Gastrocnemius medialis (tissue), 4 donors: ENCODE measurements at regions not wholly inside any gene's neighbourhood (a gene's known extent, or its start where the extent isn't known, plus 50 kb on each side); places are given as distances from the start of the nearest gene placed in this dataset.
"Not testable (repeated sequence)": the region's sequence is repeated elsewhere in the genome, so short reads cannot be mapped to it uniquely, and the experiment has no call there.

Source experiments
- ATAC-seq, 2 donors: fragments of 150-250 bp; one replicate each; pipeline ENCODE4 v1.9.1; 2016
- DNase-seq, 2 donors: peaks; one replicate each; pipeline ENCODE4 v3.0.0-alpha.2; 2019
- H3K27ac ChIP-seq, 4 donors: fragments of 200-600 bp; sonication (generic); 1 replicate in 1 of 4; 2 replicates in 3 of 4; pipeline ENCODE4 v1.5.1; 2016 to 2018; ENCODE audit warnings: mild to moderate bottlenecking in 2 of 4, moderate library complexity in 1 of 4
- H3K27me3 ChIP-seq, 3 donors: fragments of 200-600 bp; sonication (generic) in 2 of 3; 1 replicate in 1 of 3; 2 replicates in 2 of 3; pipeline versions ENCODE4 v1.5.1 to v1.6.0; 2016 to 2019; ENCODE audit warnings: mild to moderate bottlenecking in 1 of 3, moderate library complexity in 1 of 3
- H3K36me3 ChIP-seq, 2 donors: fragments of 200-600 bp; sonication (generic) in 1 of 2; one replicate each; pipeline ENCODE4 v1.5.1; 2017 to 2018
- H3K4me1 ChIP-seq, 2 donors: fragments of 200-600 bp; sonication (generic) in 1 of 2; one replicate each; pipeline ENCODE4 v1.5.1; 2016 to 2017; ENCODE audit warnings: mild to moderate bottlenecking in 2 of 2
- H3K4me3 ChIP-seq, 4 donors: fragments of 200-600 bp; sonication (generic) in 3 of 4; 1 replicate in 1 of 4; 2 replicates in 3 of 4; pipeline ENCODE4 v1.5.1; 2016 to 2019; ENCODE audit warnings: mild to moderate bottlenecking in 2 of 4
- H3K9me3 ChIP-seq, 3 donors: fragments of 200-600 bp; sonication (generic) in 2 of 3; 1 replicate in 1 of 3; 2 replicates in 2 of 3; pipeline ENCODE4 v1.5.1; 2016 to 2019
- POLR2A ChIP-seq, 2 donors: fragments of 450-650 bp; IDR thresholded peaks; one replicate each; pipeline ENCODE4 v1.6.1; 2017; ENCODE audit warnings: antibody characterized with exemption in 2 of 2, mild to moderate bottlenecking in 2 of 2, moderate library complexity in 2 of 2
- in situ Hi-C, 4 donors: fragments of 200-750 bp; cut with MboI; loops; one replicate each; pipeline versions ENCODE4 v1.15.0 to v1.8.0; 2017; ENCODE audit warnings: low sequenced_read_pairs in 4 of 4
- intact Hi-C: fragments of 100-400 bp; cut with DNase I; formaldehyde crosslinking; loops from one replicate; pipeline ENCODE4 v1.15.1; 2023; ENCODE audit warnings: low total_unique reads
- TF ChIP-seq, protein P1 (sequence below), 5 experiments: fragments of 450-650 bp in 3 of 5; fragments of 200-600 bp in 2 of 5; sonication (generic) in 2 of 5; IDR thresholded peaks in 4 of 5; conservative IDR thresholded peaks in 1 of 5; 1 replicate in 4 of 5; 2 replicates in 1 of 5; pipeline ENCODE4 v1.5.1; 2016 to 2019; ENCODE audit warnings: antibody characterized with exemption in 5 of 5, mild to moderate bottlenecking in 3 of 5, moderate library complexity in 3 of 5

DNA sequence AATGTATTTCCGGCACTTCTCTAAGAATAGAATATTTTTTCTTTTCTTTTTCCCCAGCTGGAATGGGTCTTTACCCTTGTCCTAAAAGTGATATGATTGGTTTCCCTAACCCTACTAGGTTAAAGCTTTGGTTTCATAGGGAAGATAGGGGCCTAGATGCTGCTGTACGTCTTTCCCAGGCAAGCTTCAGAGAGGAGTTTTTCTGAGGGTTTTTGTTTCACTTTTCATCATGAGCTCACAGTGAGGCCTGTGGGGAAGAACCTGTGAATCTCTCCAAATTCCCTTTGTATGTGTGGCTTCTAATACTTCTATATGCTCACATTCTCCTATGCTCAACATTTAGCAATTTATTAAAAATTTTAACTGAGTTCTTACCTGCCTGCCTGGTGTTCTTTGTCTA is 320.0 kb upstream of the PCDH18 start:
- TF ChIP-seq, protein P1, sequence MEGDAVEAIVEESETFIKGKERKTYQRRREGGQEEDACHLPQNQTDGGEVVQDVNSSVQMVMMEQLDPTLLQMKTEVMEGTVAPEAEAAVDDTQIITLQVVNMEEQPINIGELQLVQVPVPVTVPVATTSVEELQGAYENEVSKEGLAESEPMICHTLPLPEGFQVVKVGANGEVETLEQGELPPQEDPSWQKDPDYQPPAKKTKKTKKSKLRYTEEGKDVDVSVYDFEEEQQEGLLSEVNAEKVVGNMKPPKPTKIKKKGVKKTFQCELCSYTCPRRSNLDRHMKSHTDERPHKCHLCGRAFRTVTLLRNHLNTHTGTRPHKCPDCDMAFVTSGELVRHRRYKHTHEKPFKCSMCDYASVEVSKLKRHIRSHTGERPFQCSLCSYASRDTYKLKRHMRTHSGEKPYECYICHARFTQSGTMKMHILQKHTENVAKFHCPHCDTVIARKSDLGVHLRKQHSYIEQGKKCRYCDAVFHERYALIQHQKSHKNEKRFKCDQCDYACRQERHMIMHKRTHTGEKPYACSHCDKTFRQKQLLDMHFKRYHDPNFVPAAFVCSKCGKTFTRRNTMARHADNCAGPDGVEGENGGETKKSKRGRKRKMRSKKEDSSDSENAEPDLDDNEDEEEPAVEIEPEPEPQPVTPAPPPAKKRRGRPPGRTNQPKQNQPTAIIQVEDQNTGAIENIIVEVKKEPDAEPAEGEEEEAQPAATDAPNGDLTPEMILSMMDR (IDR thresholded peaks at IDR 0.05 in 4 of 5, conservative IDR thresholded peaks at IDR 0.05 in 1 of 5): no peak
- no peak for TF ChIP-seq POLR2A (IDR thresholded peaks at IDR 0.05)
- Histone ChIP-seq H3K36me3 (no peaks in the 10 kb centered on the region), H3K4me3 (no peak overlapping the region), H3K4me1 (no peaks in the 10 kb centered on the region), H3K27ac (no peak overlapping the region), H3K27me3 (no peaks in the 10 kb centered on the region), H3K9me3 (peaks cover 0 to 8% (median 0%) of the 10 kb centered on the region in 3 donors)
- DNase-seq (no peak), ATAC-seq (no peak)
- intact Hi-C loops (no loop called here), in situ Hi-C loops (loop anchor here in 3 of 4 donors (25.0 kb wide), 2 partner anchors 715 to 740 kb away; no protein-coding TSS in a partner anchor)

DNA sequence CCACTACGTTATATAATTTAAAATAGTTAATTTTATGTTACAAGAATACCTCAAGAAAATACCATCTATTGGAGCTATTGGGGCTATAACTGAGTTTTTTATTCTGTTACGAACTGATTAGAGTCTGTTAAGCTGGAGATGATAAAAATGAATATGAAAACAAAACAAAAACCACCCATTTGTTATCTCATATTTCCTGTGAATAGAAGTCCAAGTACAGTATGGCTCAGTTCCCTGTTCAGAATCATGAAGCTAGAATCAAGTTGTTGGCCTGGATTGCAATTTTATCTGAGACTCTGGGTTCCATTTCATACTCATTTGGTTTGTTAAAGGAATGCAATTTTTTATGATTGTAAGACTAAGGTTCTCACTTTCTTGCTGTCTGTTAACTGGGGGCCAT is 319.1 kb upstream of the PCDH18 start:
- Histone ChIP-seq H3K36me3 (no peaks in the 10 kb centered on the region), H3K9me3 (peaks cover 0 to 8% (median 0%) of the 10 kb centered on the region in 3 donors), H3K27me3 (no peaks in the 10 kb centered on the region), H3K4me1 (no peaks in the 10 kb centered on the region), H3K27ac (no peak overlapping the region), H3K4me3 (no peak overlapping the region)
- no peak for DNase-seq
- in situ Hi-C loops: loop anchor here in 3 of 4 donors (25.0 kb wide), 2 partner anchors 714 to 739 kb away; no protein-coding TSS in a partner anchor
- TF ChIP-seq, protein P1 (IDR thresholded peaks at IDR 0.05 in 4 of 5, conservative IDR thresholded peaks at IDR 0.05 in 1 of 5): no peak
- no peak for TF ChIP-seq POLR2A (IDR thresholded peaks at IDR 0.05)
- ATAC-seq: no peak
- intact Hi-C loops: no loop called here

DNA sequence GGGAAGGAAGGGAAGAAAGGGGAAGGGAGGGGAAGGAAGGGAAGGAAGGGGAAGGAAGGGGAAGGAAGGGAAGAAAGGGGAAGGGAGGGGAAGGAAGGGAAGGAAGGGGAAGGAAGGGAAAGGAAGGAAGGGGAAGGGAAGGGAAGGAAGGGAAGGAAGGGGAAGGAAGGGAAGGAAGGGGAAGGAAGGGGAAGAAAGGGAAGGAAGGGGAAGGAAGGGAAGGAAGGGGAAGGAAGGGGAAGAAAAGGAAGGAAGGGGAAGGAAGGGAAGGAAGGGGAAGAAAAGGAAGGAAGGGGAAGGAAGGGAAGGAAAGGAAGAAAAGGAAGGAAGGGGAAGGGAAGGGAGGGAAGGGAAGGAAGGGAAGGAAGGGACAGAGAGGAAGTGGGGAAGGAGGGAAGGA is 295.7 kb upstream of the PCDH18 start:
- H3K9me3 ChIP-seq, H3K27me3 ChIP-seq, intact Hi-C loops, H3K4me3 ChIP-seq, H3K27ac ChIP-seq, DNase-seq, H3K4me1 ChIP-seq, ATAC-seq, in situ Hi-C loops, H3K36me3 ChIP-seq: not testable (repeated sequence)

DNA sequence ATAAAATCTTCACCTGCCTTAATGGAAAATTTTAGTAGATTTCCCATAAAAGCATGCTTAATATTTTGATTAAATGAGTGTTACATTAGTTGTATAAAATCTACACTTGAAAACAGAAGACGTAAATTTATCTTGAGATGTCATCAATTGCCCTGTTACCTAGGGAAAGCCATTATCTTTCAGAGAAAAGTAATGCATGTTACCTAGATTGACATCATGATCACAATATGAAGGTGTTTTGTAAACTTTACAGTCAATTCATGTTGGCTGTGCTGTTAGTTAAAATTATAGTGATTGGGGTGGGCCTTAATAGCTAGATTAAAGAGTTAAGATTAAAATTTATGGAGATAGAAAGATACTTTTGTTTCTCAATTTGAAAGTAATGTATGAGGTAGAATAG is 293.2 kb upstream of the PCDH18 start:
- H3K9me3 ChIP-seq: no peaks in the 10 kb centered on the region
- no peak overlapping the region for H3K4me3 ChIP-seq
- DNase-seq: no peak
- H3K4me1 ChIP-seq: peaks cover 0 to 4% of the 10 kb centered on the region in 2 donors
- no peaks in the 10 kb centered on the region for H3K36me3 ChIP-seq
- TF ChIP-seq, protein P1 (IDR thresholded peaks at IDR 0.05 in 4 of 5, conservative IDR thresholded peaks at IDR 0.05 in 1 of 5): no peak
- TF ChIP-seq POLR2A (IDR thresholded peaks at IDR 0.05): no peak
- intact Hi-C loops (no loop called here), in situ Hi-C loops (no loop called here)
- H3K27me3 ChIP-seq: no peaks in the 10 kb centered on the region
- no peak for ATAC-seq
- H3K27ac ChIP-seq: no peak overlapping the region

DNA sequence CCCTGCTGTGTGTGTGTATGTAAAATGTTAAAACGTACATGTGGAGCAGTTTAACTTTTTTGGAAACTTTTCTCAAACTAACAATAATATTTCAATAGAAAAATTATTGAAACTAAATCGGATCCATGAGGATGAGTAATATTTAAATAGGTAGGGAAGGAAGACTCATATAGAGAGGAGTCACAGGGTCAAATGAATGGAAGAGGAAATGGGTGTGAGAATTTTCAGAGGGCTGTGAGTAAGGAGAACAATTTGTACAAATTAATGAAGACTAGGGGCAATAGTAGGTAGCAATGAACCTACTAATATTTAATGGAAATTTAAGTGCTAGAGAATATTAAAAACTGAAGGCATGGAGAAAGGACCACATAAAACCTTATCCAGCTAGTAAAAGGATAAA is 290.7 kb upstream of the PCDH18 start:
- peaks cover 0 to 4% of the 10 kb centered on the region in 2 donors for H3K4me1 ChIP-seq
- H3K27ac ChIP-seq: no peak overlapping the region
- ATAC-seq (no peak), DNase-seq (no peak)
- no peaks in the 10 kb centered on the region for H3K27me3 ChIP-seq
- in situ Hi-C loops: loop anchor here in 1 of 4 donors (25.0 kb wide), 3 partner anchors 364 to 1039 kb away; no protein-coding TSS in a partner anchor
- no peak for TF ChIP-seq POLR2A (IDR thresholded peaks at IDR 0.05)
- TF ChIP-seq, protein P1 (IDR thresholded peaks at IDR 0.05 in 4 of 5, conservative IDR thresholded peaks at IDR 0.05 in 1 of 5): no peak
- intact Hi-C loops: loop anchor here (5.0 kb wide), 2 partner anchors 359 to 859 kb away; no protein-coding TSS in a partner anchor
- no peaks in the 10 kb centered on the region for H3K9me3 ChIP-seq
- no peaks in the 10 kb centered on the region for H3K36me3 ChIP-seq
- H3K4me3 ChIP-seq: no peak overlapping the region
